ENCODE measurements at regions not wholly inside any gene's neighbourhood (a gene's known extent, or its start where the extent isn't known, plus 50 kb on each side); places are given as distances from the start of the nearest gene placed in this dataset.
"Not testable (repeated sequence)": the region's sequence is repeated elsewhere in the genome, so short reads cannot be mapped to it uniquely, and the experiment has no call there.

- no peaks in the 10 kb centered on the region for H3K27me3 ChIP-seq (replicated peaks; ENCODE audit: control insufficient read depth, insufficient read depth, low read length, poor library complexity, severe bottlenecking)
- H3K4me3 ChIP-seq (ENCODE audit: insufficient read depth, low read depth, low read length, poor library complexity, severe bottlenecking) = no peak overlapping the region
- no peaks in the 10 kb centered on the region for H3K36me3 ChIP-seq (ENCODE audit: control insufficient read depth, insufficient read depth, low read length)
- no peaks in the 10 kb centered on the region for H3K4me1 ChIP-seq (ENCODE audit: control insufficient read depth, insufficient read depth, low read length, poor library complexity, severe bottlenecking)
- no peak overlapping the region for H3K27ac ChIP-seq (ENCODE audit: insufficient read depth, low read length, poor library complexity, severe bottlenecking)
- DNase-seq = no peak
- H3K9me3 ChIP-seq (ENCODE audit: control insufficient read depth, low read length) = no peaks in the 10 kb centered on the region
These were observed 145.3 kb upstream of the ZNF521 start for GRCh38 chr18:25497151-25497794.

GRCh38 chr18:25496544-25496943 lies 144.6 kb upstream of the ZNF521 start:
- Histone ChIP-seq H3K4me1 (ENCODE audit: control insufficient read depth, insufficient read depth, low read length, poor library complexity, severe bottlenecking) (no peaks in the 10 kb centered on the region), H3K27ac (ENCODE audit: insufficient read depth, low read length, poor library complexity, severe bottlenecking) (no peak overlapping the region), H3K4me3 (ENCODE audit: insufficient read depth, low read depth, low read length, poor library complexity, severe bottlenecking) (no peak overlapping the region), H3K9me3 (ENCODE audit: control insufficient read depth, low read length) (no peaks in the 10 kb centered on the region), H3K27me3 (replicated peaks; ENCODE audit: control insufficient read depth, insufficient read depth, low read length, poor library complexity, severe bottlenecking) (no peaks in the 10 kb centered on the region), H3K36me3 (ENCODE audit: control insufficient read depth, insufficient read depth, low read length) (no peaks in the 10 kb centered on the region)
- DNase-seq = no peak

GRCh38 chr18:25495606-25496005 lies 143.6 kb upstream of the ZNF521 start:
- no peak overlapping the region for H3K27ac ChIP-seq (ENCODE audit: insufficient read depth, low read length, poor library complexity, severe bottlenecking)
- no peaks in the 10 kb centered on the region for H3K27me3 ChIP-seq (replicated peaks; ENCODE audit: control insufficient read depth, insufficient read depth, low read length, poor library complexity, severe bottlenecking)
- DNase-seq = no peak
- H3K36me3 ChIP-seq (ENCODE audit: control insufficient read depth, insufficient read depth, low read length) = no peaks in the 10 kb centered on the region
- H3K4me3 ChIP-seq (ENCODE audit: insufficient read depth, low read depth, low read length, poor library complexity, severe bottlenecking) = no peak overlapping the region
- H3K9me3 ChIP-seq (ENCODE audit: control insufficient read depth, low read length) = no peaks in the 10 kb centered on the region
- no peaks in the 10 kb centered on the region for H3K4me1 ChIP-seq (ENCODE audit: control insufficient read depth, insufficient read depth, low read length, poor library complexity, severe bottlenecking)

- H3K36me3 ChIP-seq (ENCODE audit: control insufficient read depth, insufficient read depth, low read length) = no peaks in the 10 kb centered on the region
- H3K27ac ChIP-seq (ENCODE audit: insufficient read depth, low read length, poor library complexity, severe bottlenecking) = no peak overlapping the region
- no peaks in the 10 kb centered on the region for H3K4me1 ChIP-seq (ENCODE audit: control insufficient read depth, insufficient read depth, low read length, poor library complexity, severe bottlenecking)
- H3K27me3 ChIP-seq (replicated peaks; ENCODE audit: control insufficient read depth, insufficient read depth, low read length, poor library complexity, severe bottlenecking) = no peaks in the 10 kb centered on the region
- no peak overlapping the region for H3K4me3 ChIP-seq (ENCODE audit: insufficient read depth, low read depth, low read length, poor library complexity, severe bottlenecking)
- no peaks in the 10 kb centered on the region for H3K9me3 ChIP-seq (ENCODE audit: control insufficient read depth, low read length)
- DNase-seq = no peak
These were observed 142.9 kb upstream of the ZNF521 start for GRCh38 chr18:25494888-25495287.

- H3K9me3 ChIP-seq (ENCODE audit: control insufficient read depth, low read length) = no peaks in the 10 kb centered on the region
- no peaks in the 10 kb centered on the region for H3K36me3 ChIP-seq (ENCODE audit: control insufficient read depth, insufficient read depth, low read length)
- H3K27ac ChIP-seq (ENCODE audit: insufficient read depth, low read length, poor library complexity, severe bottlenecking) = no peak overlapping the region
- H3K4me1 ChIP-seq (ENCODE audit: control insufficient read depth, insufficient read depth, low read length, poor library complexity, severe bottlenecking) = no peaks in the 10 kb centered on the region
- H3K4me3 ChIP-seq (ENCODE audit: insufficient read depth, low read depth, low read length, poor library complexity, severe bottlenecking) = no peak overlapping the region
- no peaks in the 10 kb centered on the region for H3K27me3 ChIP-seq (replicated peaks; ENCODE audit: control insufficient read depth, insufficient read depth, low read length, poor library complexity, severe bottlenecking)
- DNase-seq = no peak
These were observed 141.4 kb upstream of the ZNF521 start for GRCh38 chr18:25493401-25493800.

GRCh38 chr18:25490316-25490715 lies 138.3 kb upstream of the ZNF521 start:
- no peaks in the 10 kb centered on the region for H3K36me3 ChIP-seq (ENCODE audit: control insufficient read depth, insufficient read depth, low read length)
- no peak for DNase-seq
- no peaks in the 10 kb centered on the region for H3K4me1 ChIP-seq (ENCODE audit: control insufficient read depth, insufficient read depth, low read length, poor library complexity, severe bottlenecking)
- H3K27ac ChIP-seq (ENCODE audit: insufficient read depth, low read length, poor library complexity, severe bottlenecking) = no peak overlapping the region
- no peaks in the 10 kb centered on the region for H3K27me3 ChIP-seq (replicated peaks; ENCODE audit: control insufficient read depth, insufficient read depth, low read length, poor library complexity, severe bottlenecking)
- H3K9me3 ChIP-seq (ENCODE audit: control insufficient read depth, low read length) = no peaks in the 10 kb centered on the region
- no peak overlapping the region for H3K4me3 ChIP-seq (ENCODE audit: insufficient read depth, low read depth, low read length, poor library complexity, severe bottlenecking)

- Histone ChIP-seq H3K27me3 (replicated peaks; ENCODE audit: control insufficient read depth, insufficient read depth, low read length, poor library complexity, severe bottlenecking) (no peaks in the 10 kb centered on the region), H3K36me3 (ENCODE audit: control insufficient read depth, insufficient read depth, low read length) (no peaks in the 10 kb centered on the region), H3K4me1 (ENCODE audit: control insufficient read depth, insufficient read depth, low read length, poor library complexity, severe bottlenecking) (no peaks in the 10 kb centered on the region), H3K9me3 (ENCODE audit: control insufficient read depth, low read length) (no peaks in the 10 kb centered on the region), H3K4me3 (ENCODE audit: insufficient read depth, low read depth, low read length, poor library complexity, severe bottlenecking) (no peak overlapping the region), H3K27ac (ENCODE audit: insufficient read depth, low read length, poor library complexity, severe bottlenecking) (no peak overlapping the region)
- no peak for DNase-seq
These were observed 121.0 kb upstream of the ZNF521 start for GRCh38 chr18:25473008-25473407.

- not testable (repeated sequence) for H3K4me1 ChIP-seq (ENCODE audit: control insufficient read depth, insufficient read depth, low read length, poor library complexity, severe bottlenecking); H3K27me3 ChIP-seq (replicated peaks; ENCODE audit: control insufficient read depth, insufficient read depth, low read length, poor library complexity, severe bottlenecking); H3K4me3 ChIP-seq (ENCODE audit: insufficient read depth, low read depth, low read length, poor library complexity, severe bottlenecking); H3K27ac ChIP-seq (ENCODE audit: insufficient read depth, low read length, poor library complexity, severe bottlenecking); H3K9me3 ChIP-seq (ENCODE audit: control insufficient read depth, low read length); H3K36me3 ChIP-seq (ENCODE audit: control insufficient read depth, insufficient read depth, low read length); DNase-seq
These were observed 119.0 kb upstream of the ZNF521 start for GRCh38 chr18:25470756-25471524.

GRCh38 chr18:25470062-25470461 lies 118.1 kb upstream of the ZNF521 start:
- DNase-seq = no peak
- Histone ChIP-seq H3K4me3 (ENCODE audit: insufficient read depth, low read depth, low read length, poor library complexity, severe bottlenecking) (no peak overlapping the region), H3K9me3 (ENCODE audit: control insufficient read depth, low read length) (no peaks in the 10 kb centered on the region), H3K27ac (ENCODE audit: insufficient read depth, low read length, poor library complexity, severe bottlenecking) (no peak overlapping the region), H3K36me3 (ENCODE audit: control insufficient read depth, insufficient read depth, low read length) (no peaks in the 10 kb centered on the region), H3K27me3 (replicated peaks; ENCODE audit: control insufficient read depth, insufficient read depth, low read length, poor library complexity, severe bottlenecking) (no peaks in the 10 kb centered on the region), H3K4me1 (ENCODE audit: control insufficient read depth, insufficient read depth, low read length, poor library complexity, severe bottlenecking) (no peaks in the 10 kb centered on the region)

GRCh38 chr18:25469489-25469888 lies 117.5 kb upstream of the ZNF521 start:
- Histone ChIP-seq H3K4me3 (ENCODE audit: insufficient read depth, low read depth, low read length, poor library complexity, severe bottlenecking) (no peak overlapping the region), H3K27ac (ENCODE audit: insufficient read depth, low read length, poor library complexity, severe bottlenecking) (no peak overlapping the region), H3K9me3 (ENCODE audit: control insufficient read depth, low read length) (no peaks in the 10 kb centered on the region)

More at GRCh38 chr18:25469489-25469888, 117.5 kb upstream of the ZNF521 start:
- Histone ChIP-seq H3K4me1 (ENCODE audit: control insufficient read depth, insufficient read depth, low read length, poor library complexity, severe bottlenecking) (no peaks in the 10 kb centered on the region), H3K36me3 (ENCODE audit: control insufficient read depth, insufficient read depth, low read length) (no peaks in the 10 kb centered on the region), H3K27me3 (replicated peaks; ENCODE audit: control insufficient read depth, insufficient read depth, low read length, poor library complexity, severe bottlenecking) (no peaks in the 10 kb centered on the region)
- DNase-seq = no peak
